ENCODE measurements at regions not wholly inside any gene's neighbourhood (a gene's known extent, or its start where the extent isn't known, plus 50 kb on each side); places are given as distances from the start of the nearest gene placed in this dataset.

DNA sequence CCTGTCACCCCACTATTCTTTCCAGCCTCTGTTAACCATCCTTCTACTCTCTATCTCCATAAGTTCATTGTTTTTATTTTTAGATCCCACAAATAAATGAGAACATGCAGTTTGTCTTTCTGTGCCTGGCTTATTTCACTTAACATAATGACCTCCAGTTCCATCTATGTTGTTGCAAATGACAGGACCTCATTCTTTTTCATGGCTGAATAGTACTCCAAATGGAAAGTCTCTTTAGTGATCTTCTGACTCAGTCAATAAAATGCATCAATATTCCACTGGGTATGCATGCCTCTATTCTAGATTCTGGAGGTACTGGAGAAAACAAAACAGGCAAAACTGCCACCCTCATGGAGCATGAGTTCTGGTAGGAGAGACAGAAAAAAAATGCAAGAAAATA lies 459.0 kb downstream of the XYLT1 start:
- Histone ChIP-seq H3K27me3 (no peaks in the 10 kb centered on the region), H3K4me1 (no peaks in the 10 kb centered on the region), H3K27ac (no peak overlapping the region), H3K4me3 (no peak overlapping the region), H3K9me3 (no peaks in the 10 kb centered on the region), H3K36me3 (no peaks in the 10 kb centered on the region)
- no peak for DNase-seq (ENCODE audit: low spot score in 2 of 2)
- TF ChIP-seq, protein P1, sequence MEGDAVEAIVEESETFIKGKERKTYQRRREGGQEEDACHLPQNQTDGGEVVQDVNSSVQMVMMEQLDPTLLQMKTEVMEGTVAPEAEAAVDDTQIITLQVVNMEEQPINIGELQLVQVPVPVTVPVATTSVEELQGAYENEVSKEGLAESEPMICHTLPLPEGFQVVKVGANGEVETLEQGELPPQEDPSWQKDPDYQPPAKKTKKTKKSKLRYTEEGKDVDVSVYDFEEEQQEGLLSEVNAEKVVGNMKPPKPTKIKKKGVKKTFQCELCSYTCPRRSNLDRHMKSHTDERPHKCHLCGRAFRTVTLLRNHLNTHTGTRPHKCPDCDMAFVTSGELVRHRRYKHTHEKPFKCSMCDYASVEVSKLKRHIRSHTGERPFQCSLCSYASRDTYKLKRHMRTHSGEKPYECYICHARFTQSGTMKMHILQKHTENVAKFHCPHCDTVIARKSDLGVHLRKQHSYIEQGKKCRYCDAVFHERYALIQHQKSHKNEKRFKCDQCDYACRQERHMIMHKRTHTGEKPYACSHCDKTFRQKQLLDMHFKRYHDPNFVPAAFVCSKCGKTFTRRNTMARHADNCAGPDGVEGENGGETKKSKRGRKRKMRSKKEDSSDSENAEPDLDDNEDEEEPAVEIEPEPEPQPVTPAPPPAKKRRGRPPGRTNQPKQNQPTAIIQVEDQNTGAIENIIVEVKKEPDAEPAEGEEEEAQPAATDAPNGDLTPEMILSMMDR (IDR thresholded peaks at IDR 0.05): no peak
- intact Hi-C loops (cut with DNase I): no loop called here

DNA sequence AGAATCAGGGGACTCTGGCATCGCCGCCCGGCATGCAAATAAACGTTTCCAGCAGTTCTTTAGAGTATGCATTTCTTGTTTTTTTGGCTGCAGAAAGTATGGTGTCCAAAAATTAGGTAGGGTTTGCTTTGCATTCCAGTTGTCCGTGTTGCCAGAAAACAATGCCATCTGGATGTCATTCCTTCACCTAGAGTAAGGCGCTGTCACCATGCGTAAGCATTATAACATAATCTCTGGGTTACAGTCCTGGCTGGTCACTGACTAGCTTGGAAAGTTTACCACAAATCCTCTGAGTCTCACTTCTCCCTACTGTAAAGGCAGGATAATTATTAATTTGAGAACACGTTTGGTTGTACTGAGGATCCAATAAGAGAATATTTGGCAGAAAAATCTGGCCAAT lies 457.7 kb downstream of the XYLT1 start:
- H3K27me3 ChIP-seq: no peaks in the 10 kb centered on the region
- no peaks in the 10 kb centered on the region for H3K4me1 ChIP-seq
- no peak overlapping the region for H3K4me3 ChIP-seq
- TF ChIP-seq, protein P1 (IDR thresholded peaks at IDR 0.05): no peak
- no peak overlapping the region for H3K27ac ChIP-seq
- H3K36me3 ChIP-seq: no peaks in the 10 kb centered on the region
- DNase-seq (ENCODE audit: low spot score in 2 of 2): no peak
- intact Hi-C loops (cut with DNase I): no loop called here
- H3K9me3 ChIP-seq: no peaks in the 10 kb centered on the region

GRCh38 chr16:17014484-17015121 lies 456.2 kb downstream of the XYLT1 start:
- H3K27me3 ChIP-seq: no peaks in the 10 kb centered on the region
- TF ChIP-seq, protein P1 (IDR thresholded peaks at IDR 0.05): no peak
- intact Hi-C loops (cut with DNase I): no loop called here
- no peak overlapping the region for H3K4me3 ChIP-seq
- no peak overlapping the region for H3K27ac ChIP-seq
- H3K4me1 ChIP-seq: no peaks in the 10 kb centered on the region
- H3K9me3 ChIP-seq: no peaks in the 10 kb centered on the region
- no peaks in the 10 kb centered on the region for H3K36me3 ChIP-seq
- DNase-seq (ENCODE audit: low spot score in 2 of 2): no peak

DNA sequence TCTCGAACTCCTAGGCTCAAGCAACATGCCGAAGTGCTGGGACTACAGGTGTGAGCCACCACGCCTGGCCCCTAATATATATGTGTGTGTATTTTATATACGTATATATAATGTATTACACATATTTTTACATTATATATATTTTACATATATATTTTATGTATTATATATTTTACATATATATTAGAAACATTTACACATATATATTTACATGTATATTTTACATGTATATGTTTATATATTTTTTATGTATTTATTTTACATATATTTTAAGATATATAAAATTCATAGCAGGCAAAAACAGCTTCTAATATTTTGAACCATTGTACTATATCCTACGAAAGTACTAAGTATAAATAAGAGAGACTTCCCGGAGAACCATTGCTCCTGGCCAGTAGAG lies 455.1 kb downstream of the XYLT1 start:
- no peaks in the 10 kb centered on the region for H3K9me3 ChIP-seq
- H3K27ac ChIP-seq: no peak overlapping the region
- DNase-seq (ENCODE audit: low spot score in 2 of 2): no peak
- intact Hi-C loops (cut with DNase I): no loop called here
- H3K27me3 ChIP-seq: no peaks in the 10 kb centered on the region
- H3K4me1 ChIP-seq: no peaks in the 10 kb centered on the region
- no peak overlapping the region for H3K4me3 ChIP-seq
- TF ChIP-seq, protein P1 (IDR thresholded peaks at IDR 0.05): no peak
- no peaks in the 10 kb centered on the region for H3K36me3 ChIP-seq

DNA sequence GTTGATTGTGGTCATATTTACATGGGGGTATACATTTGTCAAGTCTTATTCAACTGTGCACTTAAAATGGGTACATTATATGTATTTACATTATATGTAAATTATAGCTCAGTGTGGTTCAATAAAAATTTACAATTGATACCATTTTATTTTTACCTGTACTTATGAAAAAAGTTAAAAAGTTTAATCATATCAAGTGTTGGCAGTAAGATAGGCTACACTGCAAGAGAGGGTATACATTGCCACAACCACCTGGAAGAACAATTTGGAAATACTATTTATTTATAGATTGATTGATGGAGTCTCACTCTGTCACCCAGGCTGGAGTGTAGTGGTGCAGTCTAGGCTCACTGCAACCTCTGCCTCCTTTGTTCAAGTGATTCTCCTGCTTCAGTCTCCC lies 453.3 kb downstream of the XYLT1 start:
- TF ChIP-seq, protein P1 (IDR thresholded peaks at IDR 0.05): no peak
- intact Hi-C loops (cut with DNase I): no loop called here
- no peak overlapping the region for H3K4me3 ChIP-seq
- H3K9me3 ChIP-seq: no peaks in the 10 kb centered on the region
- no peak overlapping the region for H3K27ac ChIP-seq
- H3K36me3 ChIP-seq: no peaks in the 10 kb centered on the region
- no peaks in the 10 kb centered on the region for H3K4me1 ChIP-seq
- no peak for DNase-seq (ENCODE audit: low spot score in 2 of 2)
- H3K27me3 ChIP-seq: no peaks in the 10 kb centered on the region

DNA sequence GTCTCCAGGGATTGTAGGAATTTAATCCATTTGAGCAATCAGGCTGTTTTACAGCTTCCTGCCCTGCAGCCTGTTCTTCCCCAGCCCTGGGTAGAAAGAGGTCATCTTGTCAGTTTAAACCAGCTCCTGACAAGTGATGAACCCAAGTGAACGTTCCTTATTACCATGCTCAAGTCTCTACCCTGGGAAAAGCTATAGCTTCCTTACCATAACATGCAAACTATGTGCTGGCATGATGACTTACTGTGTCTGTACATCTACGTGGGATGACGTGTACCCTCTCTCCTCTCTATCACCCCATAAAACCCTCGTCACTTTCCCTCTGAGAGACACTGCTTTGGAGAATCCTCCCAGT lies 452.2 kb downstream of the XYLT1 start:
- TF ChIP-seq, protein P1 (IDR thresholded peaks at IDR 0.05): no peak
- H3K4me1 ChIP-seq: no peaks in the 10 kb centered on the region
- intact Hi-C loops (cut with DNase I): no loop called here
- no peaks in the 10 kb centered on the region for H3K27me3 ChIP-seq
- no peak overlapping the region for H3K4me3 ChIP-seq
- DNase-seq (ENCODE audit: low spot score in 2 of 2): no peak
- no peaks in the 10 kb centered on the region for H3K9me3 ChIP-seq
- H3K27ac ChIP-seq: no peak overlapping the region
- H3K36me3 ChIP-seq: no peaks in the 10 kb centered on the region

Measured in ascending aorta (tissue), 2 donors.